ENCODE measurements at regions not wholly inside any gene's neighbourhood (a gene's known extent, or its start where the extent isn't known, plus 50 kb on each side); places are given as distances from the start of the nearest gene placed in this dataset.

DNA sequence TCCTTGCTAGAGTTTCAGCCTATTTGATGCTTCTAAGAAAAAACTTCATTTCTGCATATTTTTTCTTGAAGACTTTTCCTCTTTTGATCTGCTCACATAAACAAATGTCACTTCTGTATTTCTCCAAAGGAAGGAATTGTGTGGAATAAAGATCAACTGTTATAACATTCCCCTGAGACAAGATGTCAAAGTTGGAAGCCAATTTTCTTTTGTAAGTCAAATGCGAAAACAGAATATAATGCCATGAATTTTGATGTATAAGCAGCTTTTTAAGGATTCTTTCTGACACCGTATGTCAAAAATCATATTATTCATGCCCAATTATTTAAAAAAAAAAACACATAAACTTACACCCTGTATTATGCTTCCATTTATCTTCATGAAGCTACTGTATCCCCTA lies 70.3 kb upstream of the NHSL1 start:
- DNase-seq = no peak
- Histone ChIP-seq H3K4me1 (ENCODE audit: control insufficient read depth in 1 of 2, insufficient read depth in 2 of 2, low read length in 2 of 2) (peaks cover 7 to 15% of the 10 kb centered on the region in 2 experiments), H3K14ac (ENCODE audit: low read length) (no peak overlapping the region), H3K23ac (ENCODE audit: low read length) (no peak overlapping the region), H2BK12ac (ENCODE audit: low read length) (no peak overlapping the region), H3K36me3 (ENCODE audit: control insufficient read depth in 1 of 2, insufficient read depth in 2 of 2, low read length in 2 of 2) (no peaks in the 10 kb centered on the region), H2BK5ac (ENCODE audit: low read depth, low read length, poor library complexity) (no peak overlapping the region), H4K8ac (ENCODE audit: low read depth, low read length) (no peak overlapping the region), H3K9me3 (ENCODE audit: insufficient read depth, low read depth, low read length) (no peaks in the 10 kb centered on the region), H3K27ac (ENCODE audit: low read depth, low read length) (no peak overlapping the region), H3K18ac (ENCODE audit: low read length) (no peak overlapping the region), H3K4me2 (ENCODE audit: low read length) (no peak overlapping the region), H3K79me2 (ENCODE audit: control insufficient read depth, insufficient read depth, low read length, poor library complexity) (peaks cover 7% of the 10 kb centered on the region), H2AFZ (ENCODE audit: insufficient read depth, low read length, poor library complexity) (no peak overlapping the region), H3K9ac (ENCODE audit: low read length) (no peak overlapping the region), H4K91ac (ENCODE audit: low read depth, low read length) (no peak overlapping the region), H3K4me3 (ENCODE audit: low read depth, low read length) (no peak overlapping the region), H4K12ac (ENCODE audit: low read depth, low read length) (no peak overlapping the region), H3K79me1 (ENCODE audit: low read length) (peaks cover 8% of the 10 kb centered on the region), H2BK120ac (ENCODE audit: insufficient read depth, low read length, poor library complexity) (no peak overlapping the region), H3K4ac (ENCODE audit: low read depth, low read length) (no peak overlapping the region), H2AK5ac (ENCODE audit: low read length) (no peak overlapping the region), H3K27me3 (ENCODE audit: insufficient read depth, low read length) (no peaks in the 10 kb centered on the region)
- WGBS (ENCODE audit: extremely low coverage, insufficient coverage, insufficient read length) = no CpG with 5 or more reads among the region's 2 CpGs

- H4K91ac ChIP-seq (ENCODE audit: low read depth, low read length) = no peak overlapping the region
- H3K4me1 ChIP-seq (ENCODE audit: control insufficient read depth in 1 of 2, insufficient read depth in 2 of 2, low read length in 2 of 2) = peaks cover 9 to 12% of the 10 kb centered on the region in 2 experiments
- H3K14ac ChIP-seq (ENCODE audit: low read length) = no peak overlapping the region
- no peak overlapping the region for H2AK5ac ChIP-seq (ENCODE audit: low read length)
- H2BK12ac ChIP-seq (ENCODE audit: low read length) = peak overlapping the region; percentile 30
- no peak for DNase-seq
- no peak overlapping the region for H3K18ac ChIP-seq (ENCODE audit: low read length)
- H2AFZ ChIP-seq (ENCODE audit: insufficient read depth, low read length, poor library complexity) = no peak overlapping the region
- H3K23ac ChIP-seq (ENCODE audit: low read length) = no peak overlapping the region
- peaks cover 5% of the 10 kb centered on the region for H3K79me1 ChIP-seq (ENCODE audit: low read length)
- no peak overlapping the region for H3K9ac ChIP-seq (ENCODE audit: low read length)
- no peaks in the 10 kb centered on the region for H3K27me3 ChIP-seq (ENCODE audit: insufficient read depth, low read length)
- H4K8ac ChIP-seq (ENCODE audit: low read depth, low read length) = no peak overlapping the region
- no peak overlapping the region for H2BK5ac ChIP-seq (ENCODE audit: low read depth, low read length, poor library complexity)
- no peak overlapping the region for H2BK120ac ChIP-seq (ENCODE audit: insufficient read depth, low read length, poor library complexity)
- H3K27ac ChIP-seq (ENCODE audit: low read depth, low read length) = no peak overlapping the region
- WGBS (ENCODE audit: extremely low coverage, insufficient coverage, insufficient read length) = no CpG with 5 or more reads among the region's 7 CpGs
- no peak overlapping the region for H3K4ac ChIP-seq (ENCODE audit: low read depth, low read length)
- H4K12ac ChIP-seq (ENCODE audit: low read depth, low read length) = no peak overlapping the region
- no peaks in the 10 kb centered on the region for H3K9me3 ChIP-seq (ENCODE audit: insufficient read depth, low read depth, low read length)
- H3K4me2 ChIP-seq (ENCODE audit: low read length) = no peak overlapping the region
- H3K79me2 ChIP-seq (ENCODE audit: control insufficient read depth, insufficient read depth, low read length, poor library complexity) = peaks cover 7% of the 10 kb centered on the region
- no peak overlapping the region for H3K4me3 ChIP-seq (ENCODE audit: low read depth, low read length)
- peaks cover 0 to 2% of the 10 kb centered on the region in 2 experiments for H3K36me3 ChIP-seq (ENCODE audit: control insufficient read depth in 1 of 2, insufficient read depth in 2 of 2, low read length in 2 of 2)
Observed at GRCh38 chr6:138569970-138570724, 70.9 kb upstream of the NHSL1 start.

DNA sequence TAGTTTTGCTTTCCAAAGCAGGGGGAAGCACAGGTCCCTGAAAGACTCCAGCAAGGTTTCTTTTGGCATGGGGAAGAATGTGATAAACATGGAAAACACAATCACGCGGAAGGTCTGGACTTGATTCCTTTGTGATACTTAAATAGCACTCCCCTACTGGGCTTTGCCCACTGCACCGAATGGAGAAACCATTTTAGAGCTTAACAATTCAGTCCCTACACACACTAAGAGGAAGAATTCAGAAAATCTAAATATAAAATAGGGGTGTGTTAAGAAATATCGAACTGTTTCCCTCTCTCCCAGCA lies 71.4 kb upstream of the NHSL1 start:
- Histone ChIP-seq H3K79me2 (ENCODE audit: control insufficient read depth, insufficient read depth, low read length, poor library complexity) (peaks cover 7% of the 10 kb centered on the region), H4K12ac (ENCODE audit: low read depth, low read length) (no peak overlapping the region), H4K91ac (ENCODE audit: low read depth, low read length) (no peak overlapping the region), H3K4me3 (ENCODE audit: low read depth, low read length) (no peak overlapping the region), H2AFZ (ENCODE audit: insufficient read depth, low read length, poor library complexity) (no peak overlapping the region), H3K4me1 (ENCODE audit: control insufficient read depth in 1 of 2, insufficient read depth in 2 of 2, low read length in 2 of 2) (peaks cover 10 to 12% of the 10 kb centered on the region in 2 experiments), H3K27ac (ENCODE audit: low read depth, low read length) (no peak overlapping the region), H4K8ac (ENCODE audit: low read depth, low read length) (no peak overlapping the region), H3K23ac (ENCODE audit: low read length) (no peak overlapping the region), H2BK12ac (ENCODE audit: low read length) (no peak overlapping the region), H2BK5ac (ENCODE audit: low read depth, low read length, poor library complexity) (no peak overlapping the region), H3K79me1 (ENCODE audit: low read length) (peaks cover 5% of the 10 kb centered on the region), H3K9me3 (ENCODE audit: insufficient read depth, low read depth, low read length) (no peaks in the 10 kb centered on the region), H3K27me3 (ENCODE audit: insufficient read depth, low read length) (no peaks in the 10 kb centered on the region), H2AK5ac (ENCODE audit: low read length) (no peak overlapping the region), H3K9ac (ENCODE audit: low read length) (no peak overlapping the region), H3K14ac (ENCODE audit: low read length) (no peak overlapping the region), H3K36me3 (ENCODE audit: control insufficient read depth in 1 of 2, insufficient read depth in 2 of 2, low read length in 2 of 2) (peaks cover 0 to 2% of the 10 kb centered on the region in 2 experiments), H3K4ac (ENCODE audit: low read depth, low read length) (no peak overlapping the region), H3K18ac (ENCODE audit: low read length) (no peak overlapping the region), H2BK120ac (ENCODE audit: insufficient read depth, low read length, poor library complexity) (no peak overlapping the region), H3K4me2 (ENCODE audit: low read length) (no peak overlapping the region)
- DNase-seq = no peak
- WGBS (ENCODE audit: extremely low coverage, insufficient coverage, insufficient read length) = no CpG with 5 or more reads among the region's 4 CpGs

DNA sequence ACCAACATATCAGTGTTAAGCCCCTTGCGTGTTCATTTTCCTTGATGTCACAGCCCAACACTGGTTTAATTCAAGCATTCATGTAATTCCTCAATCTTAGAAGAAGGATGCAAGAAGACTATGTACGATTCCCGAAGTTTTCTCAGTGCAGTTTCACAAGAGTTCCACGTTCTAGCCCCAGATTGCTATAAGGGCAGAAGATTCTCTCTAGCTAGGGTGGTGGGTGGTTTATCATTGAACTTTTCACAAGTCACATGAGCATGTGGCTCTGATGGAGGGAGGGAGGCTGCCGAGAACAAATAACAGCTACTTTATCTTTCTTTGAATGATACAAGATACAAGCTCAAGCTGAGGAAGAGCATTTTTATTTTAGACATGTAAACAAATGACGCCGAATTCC lies 71.9 kb upstream of the NHSL1 start:
- Histone ChIP-seq H3K18ac (ENCODE audit: low read length) (no peak overlapping the region), H3K79me2 (ENCODE audit: control insufficient read depth, insufficient read depth, low read length, poor library complexity) (peaks cover 7% of the 10 kb centered on the region), H2AK5ac (ENCODE audit: low read length) (no peak overlapping the region), H3K9ac (ENCODE audit: low read length) (no peak overlapping the region), H3K36me3 (ENCODE audit: control insufficient read depth in 1 of 2, insufficient read depth in 2 of 2, low read length in 2 of 2) (peaks cover 0 to 2% of the 10 kb centered on the region in 2 experiments), H2BK120ac (ENCODE audit: insufficient read depth, low read length, poor library complexity) (no peak overlapping the region), H4K8ac (ENCODE audit: low read depth, low read length) (no peak overlapping the region), H3K27me3 (ENCODE audit: insufficient read depth, low read length) (no peaks in the 10 kb centered on the region), H3K23ac (ENCODE audit: low read length) (no peak overlapping the region), H2AFZ (ENCODE audit: insufficient read depth, low read length, poor library complexity) (no peak overlapping the region), H3K27ac (ENCODE audit: low read depth, low read length) (no peak overlapping the region), H4K12ac (ENCODE audit: low read depth, low read length) (no peak overlapping the region), H3K4me2 (ENCODE audit: low read length) (peak overlapping the region; percentile 36), H3K79me1 (ENCODE audit: low read length) (peaks cover 5% of the 10 kb centered on the region), H4K91ac (ENCODE audit: low read depth, low read length) (no peak overlapping the region), H3K14ac (ENCODE audit: low read length) (no peak overlapping the region), H2BK12ac (ENCODE audit: low read length) (no peak overlapping the region), H3K4me3 (ENCODE audit: low read depth, low read length) (no peak overlapping the region), H3K4ac (ENCODE audit: low read depth, low read length) (peak overlapping the region; percentile 64), H3K9me3 (ENCODE audit: insufficient read depth, low read depth, low read length) (no peaks in the 10 kb centered on the region), H2BK5ac (ENCODE audit: low read depth, low read length, poor library complexity) (no peak overlapping the region), H3K4me1 (ENCODE audit: control insufficient read depth in 1 of 2, insufficient read depth in 2 of 2, low read length in 2 of 2) (peaks cover 10 to 12% of the 10 kb centered on the region in 2 experiments)
- WGBS (ENCODE audit: extremely low coverage, insufficient coverage, insufficient read length) = no CpG with 5 or more reads among the region's 7 CpGs
- DNase-seq = no peak
